ENCODE measurements at regions not wholly inside any gene's neighbourhood (a gene's known extent, or its start where the extent isn't known, plus 50 kb on each side); places are given as distances from the start of the nearest gene placed in this dataset.

DNA sequence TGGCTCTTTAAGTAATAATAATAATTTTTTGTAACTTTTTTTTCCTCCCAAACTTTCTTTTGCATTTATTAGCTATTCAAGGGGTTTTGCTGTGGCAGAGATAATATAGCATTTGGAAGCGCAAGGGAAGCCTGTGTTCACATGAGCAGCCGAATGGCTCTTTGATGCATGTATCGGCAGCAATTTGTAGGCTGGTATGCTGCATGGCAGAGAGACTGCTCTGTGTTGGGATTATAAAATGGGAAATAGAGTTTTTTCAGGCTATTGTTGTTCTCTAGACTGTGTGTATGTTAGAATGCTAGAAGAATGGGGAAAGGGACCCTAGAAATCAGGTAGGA, 94.6 kb upstream of the SALL1 start:
- intact Hi-C loops (cut with micrococcal nuclease), result no loop called here
- TF ChIP-seq, protein P1, sequence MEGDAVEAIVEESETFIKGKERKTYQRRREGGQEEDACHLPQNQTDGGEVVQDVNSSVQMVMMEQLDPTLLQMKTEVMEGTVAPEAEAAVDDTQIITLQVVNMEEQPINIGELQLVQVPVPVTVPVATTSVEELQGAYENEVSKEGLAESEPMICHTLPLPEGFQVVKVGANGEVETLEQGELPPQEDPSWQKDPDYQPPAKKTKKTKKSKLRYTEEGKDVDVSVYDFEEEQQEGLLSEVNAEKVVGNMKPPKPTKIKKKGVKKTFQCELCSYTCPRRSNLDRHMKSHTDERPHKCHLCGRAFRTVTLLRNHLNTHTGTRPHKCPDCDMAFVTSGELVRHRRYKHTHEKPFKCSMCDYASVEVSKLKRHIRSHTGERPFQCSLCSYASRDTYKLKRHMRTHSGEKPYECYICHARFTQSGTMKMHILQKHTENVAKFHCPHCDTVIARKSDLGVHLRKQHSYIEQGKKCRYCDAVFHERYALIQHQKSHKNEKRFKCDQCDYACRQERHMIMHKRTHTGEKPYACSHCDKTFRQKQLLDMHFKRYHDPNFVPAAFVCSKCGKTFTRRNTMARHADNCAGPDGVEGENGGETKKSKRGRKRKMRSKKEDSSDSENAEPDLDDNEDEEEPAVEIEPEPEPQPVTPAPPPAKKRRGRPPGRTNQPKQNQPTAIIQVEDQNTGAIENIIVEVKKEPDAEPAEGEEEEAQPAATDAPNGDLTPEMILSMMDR (IDR thresholded peaks at IDR 0.05), result no peak

DNA sequence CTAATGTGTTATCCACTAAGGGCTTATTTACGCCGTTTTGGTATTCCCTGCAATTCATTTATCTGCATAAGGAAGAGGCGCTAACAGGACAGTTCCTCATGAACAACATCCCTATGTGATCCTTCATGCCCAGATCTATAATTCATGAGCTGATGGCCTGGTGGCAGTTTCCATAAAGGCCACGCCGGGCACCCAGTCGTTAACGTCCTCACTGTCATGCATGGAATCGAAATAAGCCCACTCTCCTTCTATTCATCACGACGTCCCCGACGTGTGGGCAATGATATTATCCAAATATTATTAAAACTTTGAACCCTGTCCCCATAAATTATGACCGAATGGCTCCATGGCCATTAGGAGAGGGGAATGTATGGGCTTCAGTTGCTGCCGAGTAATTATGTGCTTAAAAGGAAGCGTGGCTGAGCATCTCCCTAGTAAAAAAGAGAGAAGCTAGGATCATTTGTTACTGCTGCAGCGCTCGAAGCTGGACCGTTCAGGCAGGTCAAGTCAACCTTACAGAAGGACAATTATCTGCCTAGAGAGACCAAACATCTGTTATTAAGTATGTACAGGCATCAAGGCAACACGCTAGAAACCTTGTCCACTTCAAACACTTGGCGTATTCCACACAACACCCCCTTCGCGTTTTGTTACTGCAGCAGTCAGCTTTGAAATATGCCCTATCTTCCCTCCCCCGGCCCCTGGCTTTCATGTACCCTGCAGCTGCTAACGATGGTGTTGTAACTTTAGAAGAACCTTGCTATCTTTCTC, 94.0 kb upstream of the SALL1 start:
- ATAC-seq, result no peak
- intact Hi-C loops (cut with micrococcal nuclease), result no loop called here
- H3K36me3 Mint-ChIP-seq, result no peaks in the 10 kb centered on the region
- WGBS (ENCODE audit: insufficient coverage), result 85% methylated on average over 23 of the region's 24 CpGs
- peaks cover 2 to 5% of the 10 kb centered on the region in 2 donors for H3K9me3 Mint-ChIP-seq
- no peaks in the 10 kb centered on the region for H3K27me3 ChIP-seq (ENCODE audit: control insufficient read depth, insufficient read depth, low read length)
- H3K4me1 Mint-ChIP-seq, result no peaks in the 10 kb centered on the region
- no peak overlapping the region for H3K27ac ChIP-seq (ENCODE audit: low read length)
- H3K4me1 ChIP-seq (ENCODE audit: control insufficient read depth, insufficient read depth, low read length), result no peaks in the 10 kb centered on the region
- no peaks in the 10 kb centered on the region for H3K36me3 ChIP-seq (ENCODE audit: control insufficient read depth, insufficient read depth, low read length)
- no peak overlapping the region for H3K4me3 ChIP-seq (ENCODE audit: low read length)
- peaks cover 5% of the 10 kb centered on the region for H3K9me3 ChIP-seq (ENCODE audit: control insufficient read depth, insufficient read depth, low read length)
- no peak overlapping the region for H3K4me3 Mint-ChIP-seq
- DNase-seq, result no peak
- H3K27ac Mint-ChIP-seq, result no peak overlapping the region
- no peaks in the 10 kb centered on the region for H3K27me3 Mint-ChIP-seq (ENCODE audit: low read depth in 2 of 2)
- TF ChIP-seq, protein P1 (IDR thresholded peaks at IDR 0.05), result no peak

More for the DNA sequence above, 94.6 kb upstream of the SALL1 start:
- no peak overlapping the region for H3K4me3 Mint-ChIP-seq
- Histone ChIP-seq H3K27ac (ENCODE audit: low read length) (no peak overlapping the region), H3K9me3 (ENCODE audit: control insufficient read depth, insufficient read depth, low read length) (peaks cover 5% of the 10 kb centered on the region), H3K4me1 (ENCODE audit: control insufficient read depth, insufficient read depth, low read length) (no peaks in the 10 kb centered on the region), H3K4me3 (ENCODE audit: low read length) (no peak overlapping the region), H3K36me3 (ENCODE audit: control insufficient read depth, insufficient read depth, low read length) (no peaks in the 10 kb centered on the region), H3K27me3 (ENCODE audit: control insufficient read depth, insufficient read depth, low read length) (no peaks in the 10 kb centered on the region)
- no peaks in the 10 kb centered on the region for H3K27me3 Mint-ChIP-seq (ENCODE audit: low read depth in 2 of 2)
- H3K36me3 Mint-ChIP-seq, result no peaks in the 10 kb centered on the region
- no peak for DNase-seq
- no peak for ATAC-seq
- H3K27ac Mint-ChIP-seq, result no peak overlapping the region
- peaks cover 0 to 3% of the 10 kb centered on the region in 2 donors for H3K9me3 Mint-ChIP-seq
- no peaks in the 10 kb centered on the region for H3K4me1 Mint-ChIP-seq
- WGBS (ENCODE audit: insufficient coverage), result 89% methylated on average over 3 of the region's 3 CpGs

DNA sequence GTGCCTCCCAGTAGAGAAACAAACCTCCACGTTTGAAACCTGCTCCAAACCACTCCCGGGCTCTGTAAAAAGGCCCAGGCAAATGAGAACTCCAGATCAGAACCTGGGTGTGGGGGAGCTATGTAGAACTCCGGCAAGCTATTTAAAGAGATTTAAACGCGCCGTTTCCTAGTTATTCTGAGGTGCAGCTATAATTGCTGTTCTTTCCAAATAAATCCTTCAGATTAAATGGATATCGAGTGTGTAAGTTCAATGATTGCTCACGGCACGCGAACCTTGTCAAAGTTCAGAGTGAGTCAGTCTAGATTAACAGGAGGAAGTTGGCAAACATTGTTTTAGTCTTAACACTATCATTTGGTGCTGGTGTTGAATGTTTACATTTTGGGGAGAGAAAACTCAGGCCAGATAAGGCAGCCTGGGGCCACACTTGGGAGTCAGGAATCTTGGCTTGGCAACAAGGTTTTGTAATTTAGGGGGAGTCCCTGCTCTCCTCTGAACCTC, 92.9 kb upstream of the SALL1 start:
- TF ChIP-seq, protein P1 (IDR thresholded peaks at IDR 0.05), result no peak
- Histone ChIP-seq H3K27me3 (ENCODE audit: control insufficient read depth, insufficient read depth, low read length) (no peaks in the 10 kb centered on the region), H3K4me3 (ENCODE audit: low read length) (no peak overlapping the region), H3K27ac (ENCODE audit: low read length) (no peak overlapping the region), H3K9me3 (ENCODE audit: control insufficient read depth, insufficient read depth, low read length) (peaks cover 5% of the 10 kb centered on the region), H3K36me3 (ENCODE audit: control insufficient read depth, insufficient read depth, low read length) (no peaks in the 10 kb centered on the region), H3K4me1 (ENCODE audit: control insufficient read depth, insufficient read depth, low read length) (no peaks in the 10 kb centered on the region)
- WGBS (ENCODE audit: insufficient coverage), result 47% methylated on average over 10 of the region's 10 CpGs
- no peak overlapping the region for H3K4me3 Mint-ChIP-seq
- no peaks in the 10 kb centered on the region for H3K36me3 Mint-ChIP-seq
- H3K27me3 Mint-ChIP-seq (ENCODE audit: low read depth in 2 of 2), result no peaks in the 10 kb centered on the region
- intact Hi-C loops (cut with micrococcal nuclease), result no loop called here
- no peaks in the 10 kb centered on the region for H3K4me1 Mint-ChIP-seq
- ATAC-seq (no peak), DNase-seq (no peak)
- H3K9me3 Mint-ChIP-seq, result peaks cover 9 to 15% of the 10 kb centered on the region in 2 donors
- no peak overlapping the region for H3K27ac Mint-ChIP-seq
